OCI-LY3 (cell line): ENCODE measurements at regions not wholly inside any gene's neighbourhood (a gene's known extent, or its start where the extent isn't known, plus 50 kb on each side); places are given as distances from the start of the nearest gene placed in this dataset.
"Not testable (repeated sequence)": the region's sequence is repeated elsewhere in the genome, so short reads cannot be mapped to it uniquely, and the experiment has no call there.

Experiments
- CTCF ChIP-seq: fragments of 200-600, 300-600 bp; sonication (generic); IDR thresholded peaks from 2 replicates; pipeline ENCODE4 v1.5.1; 2014; ENCODE audit warnings: antibody characterized with exemption, low read length, low read depth
- EZH2phosphoT487 ChIP-seq: fragments of 200-600 bp; shearing (Covaris generic); IDR thresholded peaks from 2 replicates; pipeline ENCODE4 v1.6.1; 2018; ENCODE audit warnings: antibody characterized with exemption, mixed run types, low read depth

- TF ChIP-seq CTCF, EZH2phosphoT487: not testable (repeated sequence)
Observed at GRCh38 chr11:109682788-109683187, 260.8 kb downstream of the C11orf87 start.
